Activated naive CD8-positive, alpha-beta T cell treated with anti-CD3 and anti-CD28 coated beads, Interleukin-2, amount 10 ng/mL, durations not matched to agents 7 days and 5 days (primary cell): ENCODE measurements at regions not wholly inside any gene's neighbourhood (a gene's known extent, or its start where the extent isn't known, plus 50 kb on each side); places are given as distances from the start of the nearest gene placed in this dataset.

Experiments
- ATAC-seq: fragments of 150-1000 bp; cut with Tn5 transposase; one replicate; pipeline ENCODE4 v1.10.0; 2021; ENCODE audit warnings: low read depth, moderate library complexity
- POLR2A ChIA-PET: fragments of 350-600 bp; sonication (Branson Sonifier 250); formaldehyde crosslinking; loops from one replicate; lab custom pipeline; 2021; ENCODE audit warnings: antibody characterized with exemption; lab: Charles Lee
- DNase-seq: peaks from one replicate; pipeline ENCODE4 v3.0.0; 2021
- H3K27ac Mint-ChIP-seq: one replicate; pipeline ENCODE4 v1.8.0; 2022; ENCODE audit warnings: mild to moderate bottlenecking, mixed read lengths
- H3K27me3 Mint-ChIP-seq: one replicate; pipeline ENCODE4 v1.8.0; 2022; ENCODE audit warnings: mild to moderate bottlenecking, moderate library complexity, mixed read lengths
- H3K36me3 Mint-ChIP-seq: one replicate; pipeline ENCODE4 v1.8.0; 2021; ENCODE audit warnings: mild to moderate bottlenecking, mixed read lengths
- H3K4me1 Mint-ChIP-seq: one replicate; pipeline ENCODE4 v1.8.0; 2021; ENCODE audit warnings: mixed read lengths
- H3K4me3 Mint-ChIP-seq: one replicate; pipeline ENCODE4 v1.8.0; 2022; ENCODE audit warnings: mild to moderate bottlenecking, moderate library complexity, mixed read lengths
- H3K9me3 Mint-ChIP-seq: one replicate; pipeline ENCODE4 v1.8.0; 2021; ENCODE audit warnings: mixed read lengths

DNA sequence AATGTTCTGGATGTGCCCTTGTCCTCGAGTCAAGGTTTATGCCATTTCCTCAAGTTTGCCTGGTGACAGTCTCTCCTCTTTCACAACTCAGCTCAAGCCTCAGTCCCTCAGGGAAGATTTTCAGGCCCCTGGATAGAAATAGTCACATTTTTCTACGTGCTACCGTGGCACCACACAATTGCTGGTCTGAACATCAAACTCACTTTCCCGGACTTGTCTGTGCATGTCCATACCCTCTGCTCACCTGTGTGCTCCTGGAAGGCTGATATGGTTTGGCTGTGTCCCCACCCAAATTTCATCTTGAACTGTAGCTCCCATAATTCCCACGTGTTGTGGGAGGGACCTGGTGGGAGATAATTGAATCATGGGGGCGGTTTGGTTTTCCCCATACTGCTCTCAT is 129.7 kb downstream of the HS3ST1 start:
- ATAC-seq: no peak
- POLR2A ChIA-PET: no interaction called here
- H3K4me1 Mint-ChIP-seq: no peaks in the 10 kb centered on the region
- no peak overlapping the region for H3K27ac Mint-ChIP-seq
- DNase-seq: no peak
- H3K4me3 Mint-ChIP-seq: no peak overlapping the region
- no peaks in the 10 kb centered on the region for H3K36me3 Mint-ChIP-seq
- H3K9me3 Mint-ChIP-seq: no peaks in the 10 kb centered on the region
- peaks cover 2% of the 10 kb centered on the region for H3K27me3 Mint-ChIP-seq

DNA sequence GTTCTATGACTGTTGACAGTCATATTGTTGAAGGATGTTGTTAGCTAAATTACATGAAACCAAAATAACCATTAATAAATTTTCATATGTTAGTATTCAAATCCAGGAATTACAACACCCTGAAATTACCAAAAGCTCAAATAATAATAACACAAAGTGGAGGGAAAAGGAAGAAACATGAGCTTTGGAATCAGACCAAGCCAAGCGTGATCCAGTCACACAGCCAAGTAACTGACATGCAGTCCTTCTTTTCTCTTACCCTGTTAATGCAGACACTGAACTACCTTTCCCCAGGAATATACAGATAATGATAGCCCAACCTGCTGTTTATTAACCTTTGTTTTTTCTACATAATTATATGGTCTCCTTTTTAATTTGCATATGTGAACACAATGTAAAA is 130.2 kb downstream of the HS3ST1 start:
- no peak overlapping the region for H3K27ac Mint-ChIP-seq
- H3K4me1 Mint-ChIP-seq: no peaks in the 10 kb centered on the region
- ATAC-seq (no peak), DNase-seq (no peak)
- H3K27me3 Mint-ChIP-seq: peaks cover under 1% of the 10 kb centered on the region
- POLR2A ChIA-PET: no interaction called here
- no peaks in the 10 kb centered on the region for H3K9me3 Mint-ChIP-seq
- H3K4me3 Mint-ChIP-seq: no peak overlapping the region
- H3K36me3 Mint-ChIP-seq: no peaks in the 10 kb centered on the region

DNA sequence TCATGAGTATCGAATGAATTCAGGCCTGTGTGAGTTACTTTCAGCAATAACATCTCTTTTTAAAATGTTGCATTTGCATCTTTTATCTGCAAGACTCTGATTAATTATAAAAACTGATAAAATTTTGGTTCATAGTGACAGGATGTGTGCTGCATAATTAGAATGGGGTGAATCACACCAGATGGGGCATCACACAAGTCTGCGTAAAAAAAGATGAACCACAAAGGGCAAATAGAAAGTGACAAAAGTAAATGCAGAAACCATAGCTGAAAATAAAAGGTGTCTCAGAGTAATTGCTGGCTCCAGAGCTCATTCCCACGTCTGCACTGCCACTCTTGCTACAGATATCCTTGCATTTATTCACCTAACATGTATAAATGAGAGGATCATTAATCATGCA is 131.1 kb downstream of the HS3ST1 start:
- POLR2A ChIA-PET: no interaction called here
- Mint-ChIP-seq H3K9me3 (no peaks in the 10 kb centered on the region), H3K27me3 (no peaks in the 10 kb centered on the region), H3K36me3 (no peaks in the 10 kb centered on the region), H3K27ac (no peak overlapping the region), H3K4me1 (no peaks in the 10 kb centered on the region), H3K4me3 (no peak overlapping the region)
- DNase-seq: no peak
- no peak for ATAC-seq

DNA sequence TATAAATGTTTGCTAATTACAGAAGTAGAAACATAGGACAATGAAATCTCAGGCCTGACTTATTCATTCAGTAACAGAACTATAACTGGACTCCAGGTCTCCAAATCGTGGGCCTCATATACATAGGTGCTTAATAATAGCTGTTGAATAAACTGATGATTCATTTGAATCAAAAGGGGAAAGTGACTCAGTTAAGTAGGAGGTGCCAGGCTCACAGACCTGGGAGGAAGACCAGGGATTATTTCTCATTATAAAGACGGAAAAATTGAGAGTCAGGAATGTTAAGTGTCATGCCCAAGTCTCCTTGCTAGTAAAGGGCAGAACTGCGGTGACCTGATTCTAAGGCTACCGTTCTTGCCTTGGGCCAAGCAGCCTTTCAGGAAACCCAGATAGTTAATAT is 131.5 kb downstream of the HS3ST1 start:
- Mint-ChIP-seq H3K36me3 (no peaks in the 10 kb centered on the region), H3K4me3 (no peak overlapping the region), H3K27me3 (no peaks in the 10 kb centered on the region), H3K27ac (no peak overlapping the region), H3K4me1 (no peaks in the 10 kb centered on the region), H3K9me3 (no peaks in the 10 kb centered on the region)
- DNase-seq (no peak), ATAC-seq (no peak)
- POLR2A ChIA-PET: no interaction called here

DNA sequence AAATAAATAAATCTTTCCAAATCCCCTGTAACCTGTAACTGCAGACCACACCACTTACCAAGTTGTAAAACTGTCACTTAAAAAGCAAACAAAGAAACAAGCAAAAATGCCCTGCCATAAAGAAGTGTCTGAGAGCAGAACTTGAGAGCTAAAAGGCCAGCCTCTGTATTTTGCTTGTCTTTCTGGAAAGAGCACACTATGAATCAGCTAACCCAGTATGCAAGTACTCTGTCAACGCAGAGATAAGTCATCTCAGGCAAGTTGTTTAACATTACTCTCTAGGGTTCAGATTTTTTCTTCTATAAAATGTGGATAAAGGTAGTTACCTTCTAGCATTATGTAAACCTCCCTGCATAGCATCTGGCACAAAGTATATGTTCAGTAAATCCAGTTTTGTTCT is 134.8 kb downstream of the HS3ST1 start:
- no peaks in the 10 kb centered on the region for H3K9me3 Mint-ChIP-seq
- H3K27ac Mint-ChIP-seq: no peak overlapping the region
- H3K27me3 Mint-ChIP-seq: no peaks in the 10 kb centered on the region
- no peak for DNase-seq
- ATAC-seq: no peak
- POLR2A ChIA-PET: interaction anchor here (0.5 kb wide), 1 partner anchor 12 kb away, joined by 4 read pairs; no protein-coding TSS in a partner anchor
- no peak overlapping the region for H3K4me3 Mint-ChIP-seq
- no peaks in the 10 kb centered on the region for H3K4me1 Mint-ChIP-seq
- no peaks in the 10 kb centered on the region for H3K36me3 Mint-ChIP-seq

GRCh38 chr4:11287055-11287454 is 141.6 kb downstream of the HS3ST1 start:
- ATAC-seq (no peak), DNase-seq (no peak)
- H3K36me3 Mint-ChIP-seq: no peaks in the 10 kb centered on the region
- no peak overlapping the region for H3K27ac Mint-ChIP-seq
- no peaks in the 10 kb centered on the region for H3K27me3 Mint-ChIP-seq
- no peaks in the 10 kb centered on the region for H3K4me1 Mint-ChIP-seq
- H3K9me3 Mint-ChIP-seq: peaks cover 9% of the 10 kb centered on the region
- POLR2A ChIA-PET: no interaction called here
- H3K4me3 Mint-ChIP-seq: no peak overlapping the region

- POLR2A ChIA-PET: no interaction called here
- no peak for DNase-seq
- H3K36me3 Mint-ChIP-seq: no peaks in the 10 kb centered on the region
Observed at GRCh38 chr4:11286533-11286932, 142.2 kb downstream of the HS3ST1 start.

GRCh38 chr4:11281720-11282119 is 147.0 kb downstream of the HS3ST1 start:
- DNase-seq (no peak), ATAC-seq (no peak)
- no peaks in the 10 kb centered on the region for H3K4me1 Mint-ChIP-seq
- no peaks in the 10 kb centered on the region for H3K36me3 Mint-ChIP-seq
- POLR2A ChIA-PET: no interaction called here
- H3K27me3 Mint-ChIP-seq: peaks cover 2% of the 10 kb centered on the region
- H3K27ac Mint-ChIP-seq: no peak overlapping the region
- H3K4me3 Mint-ChIP-seq: no peak overlapping the region
- peaks cover 11% of the 10 kb centered on the region for H3K9me3 Mint-ChIP-seq

More at GRCh38 chr4:11286533-11286932, 142.2 kb downstream of the HS3ST1 start:
- ATAC-seq: no peak
- no peaks in the 10 kb centered on the region for H3K27me3 Mint-ChIP-seq
- no peak overlapping the region for H3K27ac Mint-ChIP-seq
- peaks cover 9% of the 10 kb centered on the region for H3K9me3 Mint-ChIP-seq
- no peaks in the 10 kb centered on the region for H3K4me1 Mint-ChIP-seq
- no peak overlapping the region for H3K4me3 Mint-ChIP-seq

- no peak for ATAC-seq
- Mint-ChIP-seq H3K4me3 (no peak overlapping the region), H3K27ac (no peak overlapping the region), H3K27me3 (no peaks in the 10 kb centered on the region), H3K4me1 (no peaks in the 10 kb centered on the region), H3K36me3 (no peaks in the 10 kb centered on the region), H3K9me3 (no peaks in the 10 kb centered on the region)
- no peak for DNase-seq
- POLR2A ChIA-PET: no interaction called here
Observed at GRCh38 chr4:11271263-11271662, 157.4 kb downstream of the HS3ST1 start.

- Mint-ChIP-seq H3K9me3 (no peaks in the 10 kb centered on the region), H3K27ac (no peak overlapping the region), H3K4me1 (no peaks in the 10 kb centered on the region), H3K27me3 (peaks cover 3% of the 10 kb centered on the region), H3K36me3 (no peaks in the 10 kb centered on the region), H3K4me3 (no peak overlapping the region)
- DNase-seq: no peak
- POLR2A ChIA-PET: no interaction called here
- ATAC-seq: no peak
Observed at GRCh38 chr4:11268149-11268548, 160.5 kb downstream of the HS3ST1 start.

DNA sequence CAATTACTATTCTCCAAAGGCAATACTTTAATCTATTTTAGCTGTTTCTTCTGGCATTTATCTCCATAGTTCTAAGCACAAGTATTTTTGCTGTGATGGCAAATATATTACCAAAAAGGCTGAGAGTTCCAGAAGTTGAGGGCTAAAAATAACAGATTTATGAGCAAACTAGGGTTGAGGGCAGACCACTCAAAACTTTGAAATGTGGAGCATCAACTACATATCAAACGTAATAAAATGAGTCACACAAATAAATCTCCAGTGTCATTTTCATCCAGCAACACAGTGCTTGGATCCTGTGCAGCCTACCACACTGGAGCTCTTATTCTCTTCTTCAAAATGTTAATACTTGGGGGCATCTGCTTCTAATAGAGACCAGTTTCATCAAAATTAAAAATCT is 163.9 kb downstream of the HS3ST1 start:
- no peaks in the 10 kb centered on the region for H3K36me3 Mint-ChIP-seq
- H3K27ac Mint-ChIP-seq: no peak overlapping the region
- no peaks in the 10 kb centered on the region for H3K9me3 Mint-ChIP-seq
- DNase-seq: no peak
- ATAC-seq: no peak
- peaks cover 3% of the 10 kb centered on the region for H3K27me3 Mint-ChIP-seq
- POLR2A ChIA-PET: no interaction called here
- H3K4me1 Mint-ChIP-seq: no peaks in the 10 kb centered on the region
- H3K4me3 Mint-ChIP-seq: no peak overlapping the region

GRCh38 chr4:11264346-11264745 is 164.3 kb downstream of the HS3ST1 start:
- H3K4me3 Mint-ChIP-seq: no peak overlapping the region
- H3K36me3 Mint-ChIP-seq: no peaks in the 10 kb centered on the region
- POLR2A ChIA-PET: no interaction called here
- no peaks in the 10 kb centered on the region for H3K4me1 Mint-ChIP-seq
- DNase-seq: no peak
- no peak overlapping the region for H3K27ac Mint-ChIP-seq
- no peak for ATAC-seq
- H3K27me3 Mint-ChIP-seq: peaks cover 3% of the 10 kb centered on the region
- no peaks in the 10 kb centered on the region for H3K9me3 Mint-ChIP-seq

GRCh38 chr4:11263208-11263607 is 165.5 kb downstream of the HS3ST1 start:
- peaks cover 3% of the 10 kb centered on the region for H3K27me3 Mint-ChIP-seq

GRCh38 chr4:11261066-11261850 is 167.4 kb downstream of the HS3ST1 start:
- Mint-ChIP-seq H3K4me1 (no peaks in the 10 kb centered on the region), H3K9me3 (no peaks in the 10 kb centered on the region), H3K4me3 (no peak overlapping the region), H3K36me3 (no peaks in the 10 kb centered on the region), H3K27me3 (peaks cover 3% of the 10 kb centered on the region), H3K27ac (no peak overlapping the region)
- DNase-seq (no peak), ATAC-seq (no peak)
- POLR2A ChIA-PET: no interaction called here

More at GRCh38 chr4:11263208-11263607, 165.5 kb downstream of the HS3ST1 start:
- DNase-seq (no peak), ATAC-seq (no peak)
- Mint-ChIP-seq H3K9me3 (no peaks in the 10 kb centered on the region), H3K27ac (no peak overlapping the region), H3K36me3 (no peaks in the 10 kb centered on the region), H3K4me1 (no peaks in the 10 kb centered on the region), H3K4me3 (no peak overlapping the region)
- POLR2A ChIA-PET: no interaction called here
